ENCODE measurements at regions not wholly inside any gene's neighbourhood (a gene's known extent, or its start where the extent isn't known, plus 50 kb on each side); places are given as distances from the start of the nearest gene placed in this dataset.

GRCh38 chr16:54586474-54587175 lies 300.0 kb upstream of the IRX3 start:
- no peak overlapping the region for H3K27ac ChIP-seq (ENCODE audit: low read length)
- no peaks in the 10 kb centered on the region for H3K9me3 ChIP-seq (ENCODE audit: control insufficient read depth, low read depth, low read length)
- peaks cover 41% of the 10 kb centered on the region for H3K4me1 ChIP-seq (ENCODE audit: control insufficient read depth, low read depth, low read length)
- H3K27me3 ChIP-seq (ENCODE audit: control insufficient read depth, insufficient read depth, low read length) = peaks cover 14% of the 10 kb centered on the region
- H3K9ac ChIP-seq (ENCODE audit: low read length) = no peak overlapping the region
- no peaks in the 10 kb centered on the region for H3K36me3 ChIP-seq (ENCODE audit: control insufficient read depth, low read depth, low read length)
- H3K4me3 ChIP-seq (ENCODE audit: low read length) = no peak overlapping the region

DNA sequence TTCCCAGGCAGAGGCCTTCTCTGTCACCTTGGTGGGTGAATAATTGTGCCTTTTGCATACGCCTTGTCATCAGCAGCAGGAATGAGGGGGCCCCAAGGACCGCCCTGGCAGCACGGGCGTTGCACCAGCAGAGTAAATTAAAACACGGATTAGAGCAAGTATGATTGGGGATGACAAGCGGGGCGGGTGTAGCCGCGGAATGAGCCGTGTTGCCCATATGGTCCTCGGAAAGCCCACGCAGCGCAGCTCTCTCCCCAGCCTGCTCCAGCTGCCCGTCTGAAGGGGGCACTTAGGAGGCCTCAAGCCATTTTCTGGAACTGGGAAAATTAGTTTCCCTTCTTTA lies 299.4 kb upstream of the IRX3 start:
- no peak overlapping the region for H3K4me3 ChIP-seq (ENCODE audit: low read length)
- peaks cover 14% of the 10 kb centered on the region for H3K27me3 ChIP-seq (ENCODE audit: control insufficient read depth, insufficient read depth, low read length)
- peak overlapping the region; percentile 27 for H3K9ac ChIP-seq (ENCODE audit: low read length)
- H3K4me1 ChIP-seq (ENCODE audit: control insufficient read depth, low read depth, low read length) = peaks cover 35% of the 10 kb centered on the region
- H3K36me3 ChIP-seq (ENCODE audit: control insufficient read depth, low read depth, low read length) = no peaks in the 10 kb centered on the region
- no peaks in the 10 kb centered on the region for H3K9me3 ChIP-seq (ENCODE audit: control insufficient read depth, low read depth, low read length)
- H3K27ac ChIP-seq (ENCODE audit: low read length) = peak overlapping the region; percentile 16

DNA sequence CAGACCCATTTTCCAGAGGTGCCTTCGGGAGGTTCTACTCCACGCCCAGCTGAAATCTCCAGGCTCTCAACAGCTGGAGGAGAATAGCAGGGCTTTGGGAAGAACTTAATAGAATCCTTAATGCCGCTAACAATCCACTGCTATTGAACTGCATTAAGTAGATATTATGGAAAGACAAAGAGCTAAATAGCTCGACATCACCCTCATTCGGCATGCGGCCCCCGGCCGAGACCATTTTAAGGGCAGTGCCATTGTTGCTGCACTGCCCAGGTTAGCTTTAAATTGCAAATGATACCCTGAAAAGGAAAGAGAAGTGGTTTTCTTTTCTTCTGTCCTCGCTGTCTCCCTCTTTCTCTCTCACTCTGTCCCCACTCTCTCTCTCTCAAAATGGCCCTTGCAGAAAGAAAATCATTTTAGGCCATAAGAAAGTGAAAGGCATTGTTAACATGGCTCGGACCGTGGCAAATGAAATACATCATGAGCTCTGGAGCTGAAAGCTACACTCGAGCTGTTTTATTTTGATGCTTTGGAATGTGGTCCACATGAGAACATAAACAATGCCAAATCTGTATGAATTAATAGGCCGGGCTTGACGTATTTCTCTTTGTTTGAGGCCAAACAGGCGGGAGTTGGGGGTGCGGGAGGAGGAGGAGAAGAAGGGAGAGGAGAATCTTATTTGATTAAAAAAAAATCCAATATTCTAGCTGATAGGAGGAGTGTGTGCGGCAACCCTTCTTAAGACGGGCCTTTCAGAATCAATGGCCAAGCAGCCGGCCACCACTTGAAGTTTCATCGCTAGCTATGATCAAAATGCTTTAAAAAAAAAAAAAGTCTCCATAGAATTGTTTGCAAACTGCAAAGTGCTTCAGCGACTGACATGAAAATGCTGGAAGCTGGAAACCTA lies 298.8 kb upstream of the IRX3 start:
- Histone ChIP-seq H3K36me3 (ENCODE audit: control insufficient read depth, low read depth, low read length) (no peaks in the 10 kb centered on the region), H3K27me3 (ENCODE audit: control insufficient read depth, insufficient read depth, low read length) (peaks cover 14% of the 10 kb centered on the region), H3K9me3 (ENCODE audit: control insufficient read depth, low read depth, low read length) (no peaks in the 10 kb centered on the region), H3K4me3 (ENCODE audit: low read length) (no peak overlapping the region), H3K4me1 (ENCODE audit: control insufficient read depth, low read depth, low read length) (peaks cover 29% of the 10 kb centered on the region), H3K27ac (ENCODE audit: low read length) (peak overlapping the region; percentile 16), H3K9ac (ENCODE audit: low read length) (peak overlapping the region; percentile 27)

DNA sequence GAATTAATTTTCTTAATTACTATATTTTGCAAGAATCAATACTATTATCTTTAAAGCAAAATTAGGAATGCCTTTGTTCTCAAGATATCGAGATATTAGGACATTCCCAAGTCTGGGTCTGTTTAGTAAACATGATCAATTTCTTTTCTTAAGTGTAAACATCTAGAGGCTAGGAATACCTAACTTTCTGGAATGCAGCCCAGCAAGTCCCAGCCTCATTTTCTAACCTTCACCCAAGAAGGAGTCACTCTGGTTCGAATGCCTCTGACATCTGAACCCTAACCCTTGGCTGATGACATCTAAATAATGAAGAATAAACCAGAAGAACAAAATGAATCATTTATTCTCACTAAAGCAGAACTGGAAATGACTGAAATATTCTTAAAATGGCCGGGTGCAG lies 297.5 kb upstream of the IRX3 start:
- Histone ChIP-seq H3K4me1 (ENCODE audit: control insufficient read depth, low read depth, low read length) (peaks cover 20% of the 10 kb centered on the region), H3K27me3 (ENCODE audit: control insufficient read depth, insufficient read depth, low read length) (peaks cover 9% of the 10 kb centered on the region), H3K9me3 (ENCODE audit: control insufficient read depth, low read depth, low read length) (no peaks in the 10 kb centered on the region), H3K4me3 (ENCODE audit: low read length) (no peak overlapping the region), H3K36me3 (ENCODE audit: control insufficient read depth, low read depth, low read length) (no peaks in the 10 kb centered on the region), H3K27ac (ENCODE audit: low read length) (no peak overlapping the region), H3K9ac (ENCODE audit: low read length) (no peak overlapping the region)

- Histone ChIP-seq H3K9me3 (ENCODE audit: control insufficient read depth, low read depth, low read length) (no peaks in the 10 kb centered on the region), H3K4me1 (ENCODE audit: control insufficient read depth, low read depth, low read length) (peaks cover 19% of the 10 kb centered on the region), H3K27ac (ENCODE audit: low read length) (no peak overlapping the region), H3K4me3 (ENCODE audit: low read length) (no peak overlapping the region), H3K27me3 (ENCODE audit: control insufficient read depth, insufficient read depth, low read length) (peaks cover 14% of the 10 kb centered on the region), H3K36me3 (ENCODE audit: control insufficient read depth, low read depth, low read length) (no peaks in the 10 kb centered on the region), H3K9ac (ENCODE audit: low read length) (no peak overlapping the region)
These were observed 296.2 kb upstream of the IRX3 start for GRCh38 chr16:54582631-54583250.

GRCh38 chr16:54579106-54579728 lies 292.6 kb upstream of the IRX3 start:
- no peak overlapping the region for H3K9ac ChIP-seq (ENCODE audit: low read length)
- H3K9me3 ChIP-seq (ENCODE audit: control insufficient read depth, low read depth, low read length) = no peaks in the 10 kb centered on the region
- no peak overlapping the region for H3K27ac ChIP-seq (ENCODE audit: low read length)
- H3K27me3 ChIP-seq (ENCODE audit: control insufficient read depth, insufficient read depth, low read length) = peaks cover 14% of the 10 kb centered on the region
- H3K36me3 ChIP-seq (ENCODE audit: control insufficient read depth, low read depth, low read length) = no peaks in the 10 kb centered on the region
- no peak overlapping the region for H3K4me3 ChIP-seq (ENCODE audit: low read length)
- peaks cover 19% of the 10 kb centered on the region for H3K4me1 ChIP-seq (ENCODE audit: control insufficient read depth, low read depth, low read length)

GRCh38 chr16:54577651-54578128 lies 291.1 kb upstream of the IRX3 start:
- no peaks in the 10 kb centered on the region for H3K36me3 ChIP-seq (ENCODE audit: control insufficient read depth, low read depth, low read length)
- no peak overlapping the region for H3K9ac ChIP-seq (ENCODE audit: low read length)
- H3K27me3 ChIP-seq (ENCODE audit: control insufficient read depth, insufficient read depth, low read length) = peaks cover 14% of the 10 kb centered on the region
- H3K4me3 ChIP-seq (ENCODE audit: low read length) = no peak overlapping the region
- H3K27ac ChIP-seq (ENCODE audit: low read length) = no peak overlapping the region
- peaks cover 19% of the 10 kb centered on the region for H3K4me1 ChIP-seq (ENCODE audit: control insufficient read depth, low read depth, low read length)
- H3K9me3 ChIP-seq (ENCODE audit: control insufficient read depth, low read depth, low read length) = no peaks in the 10 kb centered on the region

DNA sequence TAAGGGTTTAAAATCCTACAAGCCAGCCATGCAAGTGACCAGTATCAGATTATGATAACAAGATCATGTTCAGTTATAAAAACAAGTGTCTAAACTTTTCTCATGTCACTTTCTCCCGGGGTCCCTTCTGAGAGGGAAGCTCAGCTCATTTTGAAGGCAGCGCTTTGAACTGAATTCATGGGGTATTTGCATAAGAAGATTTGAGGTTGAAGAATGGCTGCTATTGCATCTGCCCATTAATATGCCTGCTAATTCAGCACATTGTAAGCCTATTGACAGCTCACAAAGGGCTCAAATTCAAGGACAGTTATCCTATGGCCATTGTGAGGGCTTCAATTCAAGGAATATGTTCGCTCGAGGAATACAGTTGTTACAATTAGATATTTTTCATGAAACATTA lies 290.2 kb upstream of the IRX3 start:
- Histone ChIP-seq H3K9me3 (ENCODE audit: control insufficient read depth, low read depth, low read length) (no peaks in the 10 kb centered on the region), H3K4me3 (ENCODE audit: low read length) (no peak overlapping the region), H3K27ac (ENCODE audit: low read length) (no peak overlapping the region), H3K4me1 (ENCODE audit: control insufficient read depth, low read depth, low read length) (peaks cover 19% of the 10 kb centered on the region), H3K27me3 (ENCODE audit: control insufficient read depth, insufficient read depth, low read length) (peaks cover 14% of the 10 kb centered on the region), H3K9ac (ENCODE audit: low read length) (no peak overlapping the region), H3K36me3 (ENCODE audit: control insufficient read depth, low read depth, low read length) (no peaks in the 10 kb centered on the region)

GRCh38 chr16:54568906-54569807 lies 282.6 kb upstream of the IRX3 start:
- H3K9ac ChIP-seq (ENCODE audit: low read length) = no peak overlapping the region
- H3K36me3 ChIP-seq (ENCODE audit: control insufficient read depth, low read depth, low read length) = no peaks in the 10 kb centered on the region
- H3K4me1 ChIP-seq (ENCODE audit: control insufficient read depth, low read depth, low read length) = no peaks in the 10 kb centered on the region
- no peak overlapping the region for H3K27ac ChIP-seq (ENCODE audit: low read length)
- H3K9me3 ChIP-seq (ENCODE audit: control insufficient read depth, low read depth, low read length) = no peaks in the 10 kb centered on the region
- H3K4me3 ChIP-seq (ENCODE audit: low read length) = no peak overlapping the region
- no peaks in the 10 kb centered on the region for H3K27me3 ChIP-seq (ENCODE audit: control insufficient read depth, insufficient read depth, low read length)

- Histone ChIP-seq H3K27ac (ENCODE audit: low read length) (no peak overlapping the region), H3K9me3 (ENCODE audit: control insufficient read depth, low read depth, low read length) (no peaks in the 10 kb centered on the region), H3K4me3 (ENCODE audit: low read length) (no peak overlapping the region), H3K9ac (ENCODE audit: low read length) (no peak overlapping the region), H3K27me3 (ENCODE audit: control insufficient read depth, insufficient read depth, low read length) (no peaks in the 10 kb centered on the region), H3K36me3 (ENCODE audit: control insufficient read depth, low read depth, low read length) (no peaks in the 10 kb centered on the region), H3K4me1 (ENCODE audit: control insufficient read depth, low read depth, low read length) (no peaks in the 10 kb centered on the region)
These were observed 278.3 kb upstream of the IRX3 start for GRCh38 chr16:54564841-54565240.

Measured in iPS-18a (cell line).